B cell (primary cell): ENCODE measurements at regions not wholly inside any gene's neighbourhood (a gene's known extent, or its start where the extent isn't known, plus 50 kb on each side); places are given as distances from the start of the nearest gene placed in this dataset.

Source experiments
- EZH2 ChIP-seq: IDR thresholded peaks from 2 replicates; pipeline ENCODE4 v1.6.1; 2012; ENCODE audit warnings: borderline replicate concordance, low read depth, mild to moderate bottlenecking, moderate library complexity, low read length; ENCODE audit not compliant: insufficient read depth, poor library complexity, severe bottlenecking
- TF ChIP-seq, protein P1 (sequence below): fragments of 200-600 bp; IDR thresholded peaks from one replicate; pipeline ENCODE4 v1.8.0; 2022; ENCODE audit warnings: antibody characterized with exemption, mild to moderate bottlenecking

DNA sequence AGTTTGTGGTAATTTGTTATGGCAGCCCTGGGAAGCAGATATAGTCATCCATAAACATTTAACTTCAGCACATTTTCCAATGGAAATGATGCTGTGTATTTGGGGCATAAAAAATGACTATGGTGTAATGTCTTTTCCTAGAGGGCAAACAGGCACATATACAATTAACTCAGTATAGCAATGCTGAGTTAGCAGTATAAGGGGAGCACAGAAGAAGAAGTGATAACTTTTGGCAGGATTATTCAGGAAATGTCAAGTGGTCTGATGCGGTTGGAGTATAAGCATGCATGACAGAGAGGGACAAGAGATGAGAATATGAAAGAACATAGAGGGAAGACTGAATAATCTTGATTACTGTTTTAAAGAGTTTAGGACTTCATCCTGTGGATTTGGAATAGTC lies 55.3 kb upstream of the PRKD1 start:
- TF ChIP-seq, protein P1, sequence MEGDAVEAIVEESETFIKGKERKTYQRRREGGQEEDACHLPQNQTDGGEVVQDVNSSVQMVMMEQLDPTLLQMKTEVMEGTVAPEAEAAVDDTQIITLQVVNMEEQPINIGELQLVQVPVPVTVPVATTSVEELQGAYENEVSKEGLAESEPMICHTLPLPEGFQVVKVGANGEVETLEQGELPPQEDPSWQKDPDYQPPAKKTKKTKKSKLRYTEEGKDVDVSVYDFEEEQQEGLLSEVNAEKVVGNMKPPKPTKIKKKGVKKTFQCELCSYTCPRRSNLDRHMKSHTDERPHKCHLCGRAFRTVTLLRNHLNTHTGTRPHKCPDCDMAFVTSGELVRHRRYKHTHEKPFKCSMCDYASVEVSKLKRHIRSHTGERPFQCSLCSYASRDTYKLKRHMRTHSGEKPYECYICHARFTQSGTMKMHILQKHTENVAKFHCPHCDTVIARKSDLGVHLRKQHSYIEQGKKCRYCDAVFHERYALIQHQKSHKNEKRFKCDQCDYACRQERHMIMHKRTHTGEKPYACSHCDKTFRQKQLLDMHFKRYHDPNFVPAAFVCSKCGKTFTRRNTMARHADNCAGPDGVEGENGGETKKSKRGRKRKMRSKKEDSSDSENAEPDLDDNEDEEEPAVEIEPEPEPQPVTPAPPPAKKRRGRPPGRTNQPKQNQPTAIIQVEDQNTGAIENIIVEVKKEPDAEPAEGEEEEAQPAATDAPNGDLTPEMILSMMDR, result no peak
- no peak for TF ChIP-seq EZH2
